PC-9 (cell line): ENCODE measurements at regions not wholly inside any gene's neighbourhood (a gene's known extent, or its start where the extent isn't known, plus 50 kb on each side); places are given as distances from the start of the nearest gene placed in this dataset.

Source experiments
- BruUV-seq: library from RNA; stranded (reverse); fragments of 400-500 nt; replicated peaks from 2 replicates; lab custom pipeline; 2021; lab: Mats Ljungman, UMichigan
- CTCF ChIA-PET: fragments of 300-600 bp; sonication (Branson Sonifier 250); formaldehyde crosslinking; loops from one replicate; lab custom pipeline; 2022; ENCODE audit warnings: antibody characterized with exemption; lab: Charles Lee
- POLR2A ChIA-PET: fragments of 300-600 bp; sonication (Branson Sonifier 250); formaldehyde crosslinking; loops from one replicate; lab custom pipeline; 2022; ENCODE audit warnings: antibody characterized with exemption; ENCODE audit not compliant: unreplicated experiment; lab: Charles Lee
- DNase-seq, 2 experiments: peaks; one replicate each; pipeline versions ENCODE4 v3.0.0 to v3.0.0-alpha.2; 2015 to 2022; ENCODE audit warnings: mixed read lengths in 1 of 2
- H2AFZ ChIP-seq: fragments of 200-600 bp; sonication (generic); 2 replicates; pipeline ENCODE4 v1.8.1; 2017; ENCODE audit warnings: antibody characterized with exemption
- H3F3A ChIP-seq: fragments of 200-600 bp; sonication (generic); 2 replicates; pipeline ENCODE4 v1.8.1; 2017; ENCODE audit warnings: antibody characterized with exemption, mild to moderate bottlenecking, low read depth; ENCODE audit not compliant: insufficient read depth
- H3K27ac ChIP-seq: fragments of 200-600 bp; sonication (generic); 2 replicates; pipeline ENCODE4 v1.6.1; 2016; ENCODE audit warnings: mixed run types
- H3K27me3 ChIP-seq: fragments of 200-600 bp; sonication (generic); 2 replicates; pipeline ENCODE4 v1.6.1; 2016; ENCODE audit warnings: low read depth, mixed run types; ENCODE audit not compliant: insufficient read depth
- H3K36me3 ChIP-seq: fragments of 200-600 bp; sonication (generic); 2 replicates; pipeline ENCODE4 v1.6.1; 2016; ENCODE audit warnings: low read depth, mixed run types
- H3K4me1 ChIP-seq: fragments of 200-600 bp; sonication (generic); replicated peaks from 2 replicates; pipeline ENCODE4 v1.6.1; 2016; ENCODE audit warnings: mixed run types; ENCODE audit not compliant: insufficient read depth
- H3K4me2 ChIP-seq: fragments of 200-600 bp; sonication (generic); 2 replicates; pipeline ENCODE4 v1.6.1; 2017; ENCODE audit warnings: mixed run types
- H3K4me3 ChIP-seq: fragments of 200-600 bp; sonication (generic); 2 replicates; pipeline ENCODE4 v1.6.1; 2016; ENCODE audit warnings: mixed run types
- H3K79me2 ChIP-seq: fragments of 200-600 bp; sonication (generic); 2 replicates; pipeline ENCODE4 v1.6.1; 2017; ENCODE audit warnings: low read depth, mixed run types
- H3K9me2 ChIP-seq: fragments of 200-600 bp; sonication (generic); 2 replicates; pipeline ENCODE4 v1.8.1; 2017; ENCODE audit warnings: mild to moderate bottlenecking; ENCODE audit not compliant: insufficient read depth
- H3K9me3 ChIP-seq: fragments of 200-600 bp; sonication (generic); 2 replicates; pipeline ENCODE4 v1.8.1; 2016; ENCODE audit warnings: low read depth; ENCODE audit not compliant: insufficient read depth
- H4K20me1 ChIP-seq: fragments of 200-600 bp; sonication (generic); 2 replicates; pipeline ENCODE4 v1.8.1; 2017; ENCODE audit not compliant: insufficient read depth
- EZH2 ChIP-seq: fragments of 200-600 bp; sonication (generic); IDR thresholded peaks from 2 replicates; pipeline ENCODE4 v1.8.0; 2017; ENCODE audit warnings: antibody characterized with exemption, low read depth
- intact Hi-C: fragments of 100-400 bp; cut with micrococcal nuclease; formaldehyde crosslinking; loops from one replicate; pipeline ENCODE4 v1.10.0; 2022; ENCODE audit not compliant: unreplicated experiment
- TF ChIP-seq, protein P1 (sequence below): fragments of 200-600 bp; sonication (generic); conservative IDR thresholded peaks from 2 replicates; pipeline ENCODE4 v1.6.1; 2017; ENCODE audit warnings: mixed run types, antibody characterized with exemption, mild to moderate bottlenecking, moderate library complexity

DNA sequence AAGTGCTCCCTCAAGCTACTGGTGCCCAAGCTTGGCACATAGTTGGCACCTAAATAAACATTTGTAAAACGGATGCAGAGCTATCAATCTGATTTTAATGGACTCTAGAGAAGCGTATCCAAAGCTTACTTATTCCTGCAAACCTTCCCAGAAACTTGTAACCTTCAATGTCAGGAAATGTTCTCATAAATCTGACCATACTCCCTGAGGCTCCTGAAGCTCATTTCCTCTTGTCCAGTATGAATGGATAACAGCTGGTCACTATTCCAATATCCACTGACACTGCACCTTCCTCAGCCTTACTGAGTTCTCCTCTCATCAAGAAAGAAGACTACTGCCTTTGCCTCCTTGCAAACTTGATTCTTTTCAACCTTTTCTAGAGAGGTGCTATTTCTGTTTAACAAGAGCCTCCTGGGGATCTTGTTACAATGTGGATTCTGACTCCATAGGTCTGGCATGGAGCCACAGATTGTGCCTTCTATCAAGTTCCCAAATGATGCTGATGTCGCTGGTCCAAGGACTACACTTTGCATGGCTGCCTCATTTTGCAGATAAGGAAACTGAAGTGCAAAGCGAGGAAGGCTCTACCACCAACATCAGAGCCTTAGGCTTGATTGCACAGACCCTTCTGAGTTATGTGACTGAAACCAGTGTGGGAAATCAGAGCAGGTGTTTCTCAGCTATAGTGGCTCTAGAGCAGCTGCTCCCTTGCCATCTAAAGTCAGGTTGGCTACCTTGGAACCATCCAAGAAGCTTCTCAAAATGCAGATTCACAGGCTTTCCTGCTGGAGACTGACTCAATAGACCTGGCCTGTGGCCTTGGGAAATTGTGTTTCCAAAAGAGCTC is 377.8 kb downstream of the SOX9 start:
- BruUV-seq, result no TSS peak
- Histone ChIP-seq H2AFZ (no peak overlapping the region), H3K4me2 (no peak overlapping the region), H3K9me3 (no peaks in the 10 kb centered on the region), H3K4me3 (no peak overlapping the region), H3K27me3 (no peaks in the 10 kb centered on the region), H3F3A (peaks cover 6% of the 10 kb centered on the region; the same call in 1 of the 2 replicates), H3K9me2 (no peaks in the 10 kb centered on the region), H3K79me2 (peaks cover 98% of the 10 kb centered on the region), H4K20me1 (peaks cover 4% of the 10 kb centered on the region; the same call in 1 of the 2 replicates), H3K4me1 (peaks cover 43% of the 10 kb centered on the region), H3K27ac (no peak overlapping the region), H3K36me3 (no peaks in the 10 kb centered on the region)
- no peak for DNase-seq
- ChIA-PET CTCF (no interaction called here), POLR2A (no interaction called here)
- no peak for TF ChIP-seq EZH2
- TF ChIP-seq, protein P1, sequence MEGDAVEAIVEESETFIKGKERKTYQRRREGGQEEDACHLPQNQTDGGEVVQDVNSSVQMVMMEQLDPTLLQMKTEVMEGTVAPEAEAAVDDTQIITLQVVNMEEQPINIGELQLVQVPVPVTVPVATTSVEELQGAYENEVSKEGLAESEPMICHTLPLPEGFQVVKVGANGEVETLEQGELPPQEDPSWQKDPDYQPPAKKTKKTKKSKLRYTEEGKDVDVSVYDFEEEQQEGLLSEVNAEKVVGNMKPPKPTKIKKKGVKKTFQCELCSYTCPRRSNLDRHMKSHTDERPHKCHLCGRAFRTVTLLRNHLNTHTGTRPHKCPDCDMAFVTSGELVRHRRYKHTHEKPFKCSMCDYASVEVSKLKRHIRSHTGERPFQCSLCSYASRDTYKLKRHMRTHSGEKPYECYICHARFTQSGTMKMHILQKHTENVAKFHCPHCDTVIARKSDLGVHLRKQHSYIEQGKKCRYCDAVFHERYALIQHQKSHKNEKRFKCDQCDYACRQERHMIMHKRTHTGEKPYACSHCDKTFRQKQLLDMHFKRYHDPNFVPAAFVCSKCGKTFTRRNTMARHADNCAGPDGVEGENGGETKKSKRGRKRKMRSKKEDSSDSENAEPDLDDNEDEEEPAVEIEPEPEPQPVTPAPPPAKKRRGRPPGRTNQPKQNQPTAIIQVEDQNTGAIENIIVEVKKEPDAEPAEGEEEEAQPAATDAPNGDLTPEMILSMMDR, result no peak
- intact Hi-C loops, result no loop called here

DNA sequence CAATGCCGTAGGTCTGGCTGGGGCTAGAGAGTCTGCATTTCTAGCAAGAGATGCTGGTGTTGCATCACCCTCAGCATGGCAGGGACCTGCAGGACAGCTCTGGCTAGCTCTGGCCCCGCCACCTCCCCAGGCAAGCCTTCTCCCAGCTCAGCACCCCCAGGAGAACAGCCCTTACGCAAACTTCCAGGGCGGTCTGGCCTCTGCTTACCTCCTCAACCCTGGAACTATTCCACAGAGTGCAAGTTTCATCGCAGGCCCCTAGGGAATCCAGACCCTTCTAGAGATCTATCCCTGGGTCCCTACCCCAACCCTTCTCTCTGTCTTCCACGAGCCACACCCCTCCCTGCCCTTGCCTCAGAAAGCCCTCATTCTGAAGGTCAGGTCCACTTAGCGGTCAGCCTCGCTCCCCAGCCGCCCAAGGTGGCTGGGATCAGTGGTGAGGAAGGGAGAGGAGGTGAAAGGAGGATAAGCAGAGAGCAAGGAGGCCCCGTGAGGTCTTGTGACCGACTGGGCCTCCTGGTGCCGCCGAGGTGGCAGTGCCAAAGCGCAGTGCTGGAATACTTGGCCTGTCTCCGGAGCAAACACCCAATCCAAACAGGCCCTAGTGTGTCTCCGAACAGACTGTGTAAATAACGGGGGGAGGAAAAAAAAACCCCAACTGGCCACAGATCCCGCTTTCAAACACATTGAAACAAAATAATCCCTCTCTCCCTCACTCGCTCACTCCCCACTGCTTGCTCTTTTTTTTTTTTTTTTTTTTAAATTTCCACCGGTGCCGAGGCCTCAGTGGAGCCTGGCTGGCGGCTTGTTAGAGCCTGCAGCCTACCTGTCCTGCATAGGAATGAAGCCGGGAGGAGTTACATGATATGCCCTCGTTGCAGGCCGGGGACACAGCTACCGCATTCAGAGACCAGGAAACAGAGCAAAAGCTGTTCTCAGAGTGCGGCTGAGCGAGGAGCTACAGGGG is 380.9 kb downstream of the SOX9 start:
- no peak overlapping the region for H3K4me3 ChIP-seq
- POLR2A ChIA-PET, result interaction anchor here (0.6 kb wide), 1 partner anchor 775 kb away, joined by 11 read pairs; no protein-coding TSS in a partner anchor
- no peaks in the 10 kb centered on the region for H3K36me3 ChIP-seq
- TF ChIP-seq EZH2, result no peak
- TF ChIP-seq, protein P1, result no peak
- peaks cover 98% of the 10 kb centered on the region for H3K79me2 ChIP-seq
- CTCF ChIA-PET, result no interaction called here
- intact Hi-C loops, result no loop called here
- BruUV-seq, result no TSS peak
- H2AFZ ChIP-seq, result no peak overlapping the region
- H3K4me2 ChIP-seq, result no peak overlapping the region
- peak overlapping the region; percentile 42; the same call in 1 of the 2 replicates for H3K27ac ChIP-seq
- no peak for DNase-seq
- peaks cover 26% of the 10 kb centered on the region for H3K4me1 ChIP-seq
- no peaks in the 10 kb centered on the region for H3K27me3 ChIP-seq
- H4K20me1 ChIP-seq, result no peaks in the 10 kb centered on the region
- H3K9me2 ChIP-seq, result no peaks in the 10 kb centered on the region
- H3F3A ChIP-seq, result peaks cover 7% of the 10 kb centered on the region; the same call in 1 of the 2 replicates
- no peaks in the 10 kb centered on the region for H3K9me3 ChIP-seq
